ENCODE measurements at regions not wholly inside any gene's neighbourhood (a gene's known extent, or its start where the extent isn't known, plus 50 kb on each side); places are given as distances from the start of the nearest gene placed in this dataset.

DNA sequence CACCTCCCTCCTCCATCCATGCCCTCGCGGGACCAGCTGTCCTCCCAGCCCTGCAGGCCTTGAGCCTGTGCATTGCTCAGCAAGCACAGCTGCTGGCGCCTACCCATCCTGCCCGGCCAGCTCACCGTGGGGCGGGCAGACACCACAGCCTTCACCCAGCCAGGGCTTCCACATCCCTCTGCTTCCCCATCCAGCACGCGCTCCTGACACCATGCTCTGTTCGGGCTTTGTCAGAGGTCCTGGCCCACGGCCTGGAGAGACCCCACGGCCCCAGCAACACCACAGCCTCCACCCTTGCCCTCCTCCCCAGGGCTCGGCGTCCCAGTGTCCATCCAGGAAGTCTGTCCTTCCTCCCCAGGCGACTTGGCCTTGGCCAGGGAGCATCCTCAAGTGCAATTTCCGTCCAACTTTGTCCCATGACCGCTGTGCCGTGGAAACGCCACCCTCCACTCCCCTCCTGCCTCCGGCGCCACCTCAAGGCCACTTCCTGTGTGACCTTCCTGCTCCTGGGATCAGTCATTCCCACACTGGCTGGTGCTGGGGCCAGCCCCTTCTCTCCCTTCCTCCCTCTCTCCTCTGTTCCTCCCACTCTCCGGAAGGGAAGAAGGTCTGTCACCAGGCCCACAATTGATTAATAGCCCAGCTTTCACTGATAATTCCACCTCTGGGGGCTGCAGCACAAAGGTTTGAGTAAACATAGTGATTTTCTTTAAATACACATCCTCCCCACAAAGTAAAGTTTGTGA is 71.5 kb upstream of the SMNDC1 start:
- TF ChIP-seq, protein P1, sequence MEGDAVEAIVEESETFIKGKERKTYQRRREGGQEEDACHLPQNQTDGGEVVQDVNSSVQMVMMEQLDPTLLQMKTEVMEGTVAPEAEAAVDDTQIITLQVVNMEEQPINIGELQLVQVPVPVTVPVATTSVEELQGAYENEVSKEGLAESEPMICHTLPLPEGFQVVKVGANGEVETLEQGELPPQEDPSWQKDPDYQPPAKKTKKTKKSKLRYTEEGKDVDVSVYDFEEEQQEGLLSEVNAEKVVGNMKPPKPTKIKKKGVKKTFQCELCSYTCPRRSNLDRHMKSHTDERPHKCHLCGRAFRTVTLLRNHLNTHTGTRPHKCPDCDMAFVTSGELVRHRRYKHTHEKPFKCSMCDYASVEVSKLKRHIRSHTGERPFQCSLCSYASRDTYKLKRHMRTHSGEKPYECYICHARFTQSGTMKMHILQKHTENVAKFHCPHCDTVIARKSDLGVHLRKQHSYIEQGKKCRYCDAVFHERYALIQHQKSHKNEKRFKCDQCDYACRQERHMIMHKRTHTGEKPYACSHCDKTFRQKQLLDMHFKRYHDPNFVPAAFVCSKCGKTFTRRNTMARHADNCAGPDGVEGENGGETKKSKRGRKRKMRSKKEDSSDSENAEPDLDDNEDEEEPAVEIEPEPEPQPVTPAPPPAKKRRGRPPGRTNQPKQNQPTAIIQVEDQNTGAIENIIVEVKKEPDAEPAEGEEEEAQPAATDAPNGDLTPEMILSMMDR (IDR thresholded peaks at IDR 0.05): no peak
- TF ChIP-seq POLR2A (IDR thresholded peaks at IDR 0.05): no peak
